ENCODE measurements at regions not wholly inside any gene's neighbourhood (a gene's known extent, or its start where the extent isn't known, plus 50 kb on each side); places are given as distances from the start of the nearest gene placed in this dataset.

- TF ChIP-seq CTCF (IDR thresholded peaks at IDR 0.05) (no peak), POLR2A (IDR thresholded peaks at IDR 0.05) (no peak)
Measured at GRCh38 chr1:239023732-239024360, 362.5 kb upstream of the CHRM3 start.
